ENCODE measurements at regions not wholly inside any gene's neighbourhood (a gene's known extent, or its start where the extent isn't known, plus 50 kb on each side); places are given as distances from the start of the nearest gene placed in this dataset.

- TF ChIP-seq ZHX2 (IDR thresholded peaks at IDR 0.05; ENCODE audit: low read depth) (no peak), ZHX2 (CRISPR knock-in tag; IDR thresholded peaks at IDR 0.05; ENCODE audit: borderline replicate concordance) (no peak), RBAK (CRISPR knock-in tag; IDR thresholded peaks at IDR 0.05) (no peak), ZNF225 (CRISPR knock-in tag; IDR thresholded peaks at IDR 0.05) (no peak), ZMYM4 (CRISPR knock-in tag; IDR thresholded peaks at IDR 0.05) (no peak), ZNF629 (CRISPR knock-in tag; conservative IDR thresholded peaks at IDR 0.05) (no peak), PCBP2 (optimal IDR thresholded peaks at IDR 0.05; ENCODE audit: low read depth, low read length, poor library complexity, severe bottlenecking) (no peak), THAP7 (CRISPR knock-in tag; IDR thresholded peaks at IDR 0.05) (no peak), ZNF256 (CRISPR knock-in tag; conservative IDR thresholded peaks at IDR 0.05) (no peak), SMAD9 (CRISPR knock-in tag; IDR thresholded peaks at IDR 0.05) (no peak)
Observed at GRCh38 chr5:84758008-84758407, 373.3 kb upstream of the EDIL3 start (continued).

Measured in HepG2 (cell line).